Stomach (tissue), 4 donors: ENCODE measurements at regions not wholly inside any gene's neighbourhood (a gene's known extent, or its start where the extent isn't known, plus 50 kb on each side); places are given as distances from the start of the nearest gene placed in this dataset.

Source experiments
- EP300 ChIP-seq: sonication (generic); formaldehyde crosslinking; IDR thresholded peaks from one replicate; pipeline ENCODE4 v1.6.1; 2017; ENCODE audit warnings: antibody characterized with exemption
- TF ChIP-seq, protein P1 (sequence below), 7 experiments: fragments of 450-650 bp in 4 of 7; fragments of 200-600 bp in 3 of 7; sonication (generic) in 3 of 7; IDR thresholded peaks; one replicate each; pipeline ENCODE4 v1.5.1; 2016 to 2019; ENCODE audit warnings: antibody characterized with exemption in 7 of 7, control low read depth in 2 of 7, mild to moderate bottlenecking in 1 of 7

DNA sequence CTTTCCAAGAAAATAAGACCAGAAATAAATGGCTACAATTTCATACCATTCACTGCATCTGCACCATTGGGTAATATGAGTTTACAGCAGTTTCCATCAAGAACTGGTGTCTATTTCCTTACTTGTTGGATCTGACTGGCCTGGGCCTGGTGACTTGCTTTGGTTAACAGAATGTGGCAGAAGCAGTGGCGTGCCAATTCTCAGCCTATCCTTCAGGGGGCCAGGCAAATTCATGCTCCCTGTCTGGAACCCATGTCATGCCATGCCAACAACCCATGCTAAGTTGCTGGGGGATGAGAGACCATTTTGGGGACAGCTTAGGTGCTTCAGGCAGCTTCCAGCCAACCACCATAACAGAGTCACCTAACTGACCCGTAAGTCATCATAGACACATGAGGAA lies 656.7 kb downstream of the SPOCK3 start:
- no peak for TF ChIP-seq EP300
- TF ChIP-seq, protein P1, sequence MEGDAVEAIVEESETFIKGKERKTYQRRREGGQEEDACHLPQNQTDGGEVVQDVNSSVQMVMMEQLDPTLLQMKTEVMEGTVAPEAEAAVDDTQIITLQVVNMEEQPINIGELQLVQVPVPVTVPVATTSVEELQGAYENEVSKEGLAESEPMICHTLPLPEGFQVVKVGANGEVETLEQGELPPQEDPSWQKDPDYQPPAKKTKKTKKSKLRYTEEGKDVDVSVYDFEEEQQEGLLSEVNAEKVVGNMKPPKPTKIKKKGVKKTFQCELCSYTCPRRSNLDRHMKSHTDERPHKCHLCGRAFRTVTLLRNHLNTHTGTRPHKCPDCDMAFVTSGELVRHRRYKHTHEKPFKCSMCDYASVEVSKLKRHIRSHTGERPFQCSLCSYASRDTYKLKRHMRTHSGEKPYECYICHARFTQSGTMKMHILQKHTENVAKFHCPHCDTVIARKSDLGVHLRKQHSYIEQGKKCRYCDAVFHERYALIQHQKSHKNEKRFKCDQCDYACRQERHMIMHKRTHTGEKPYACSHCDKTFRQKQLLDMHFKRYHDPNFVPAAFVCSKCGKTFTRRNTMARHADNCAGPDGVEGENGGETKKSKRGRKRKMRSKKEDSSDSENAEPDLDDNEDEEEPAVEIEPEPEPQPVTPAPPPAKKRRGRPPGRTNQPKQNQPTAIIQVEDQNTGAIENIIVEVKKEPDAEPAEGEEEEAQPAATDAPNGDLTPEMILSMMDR (IDR thresholded peaks at IDR 0.05) = no peak
